COLO668 (cell line): ENCODE measurements at regions not wholly inside any gene's neighbourhood (a gene's known extent, or its start where the extent isn't known, plus 50 kb on each side); places are given as distances from the start of the nearest gene placed in this dataset.

ENCODE experiments used
- DNase-seq: peaks from one replicate; lab custom pipeline; 2025; ENCODE audit not compliant: unreplicated experiment; lab: John Stamatoyannopoulos, UW

- no peak for DNase-seq
Measured at GRCh38 chr3:8451696-8452095, 49.9 kb upstream of the LMCD1 start.
